ENCODE measurements at regions not wholly inside any gene's neighbourhood (a gene's known extent, or its start where the extent isn't known, plus 50 kb on each side); places are given as distances from the start of the nearest gene placed in this dataset.

GRCh38 chr9:18393340-18394130 is 80.4 kb upstream of the ADAMTSL1 start:
- BruUV-seq (replicated peaks) = TSS peak; percentile 94
- Histone ChIP-seq H3K4me2 (ENCODE audit: low read length) (peak overlapping the region; percentile 71), H3F3A (ENCODE audit: low read length, unreplicated experiment) (no peaks in the 10 kb centered on the region), H3K36me3 (ENCODE audit: low read depth, low read length) (no peaks in the 10 kb centered on the region), H3K4me3 (ENCODE audit: low read length) (peak overlapping the region; percentile 12; the same call in 1 of the 2 replicates), H3K9me2 (replicated peaks; ENCODE audit: low read length) (no peaks in the 10 kb centered on the region), H2AFZ (ENCODE audit: low read length) (no peak overlapping the region), H3K27ac (ENCODE audit: low read length) (peak overlapping the region; percentile 98), H3K9me3 (ENCODE audit: low read length) (no peaks in the 10 kb centered on the region), H3K4me1 (ENCODE audit: insufficient read depth, low read length) (peaks cover 28% of the 10 kb centered on the region), H3K9ac (ENCODE audit: low read length) (peak overlapping the region; percentile 63), H3K27me3 (ENCODE audit: low read length) (no peaks in the 10 kb centered on the region), H3K79me2 (ENCODE audit: low read length) (no peaks in the 10 kb centered on the region), H4K20me1 (ENCODE audit: low read length) (no peaks in the 10 kb centered on the region)
- ChIA-PET POLR2A (ENCODE audit: unreplicated experiment) (no interaction called here), CTCF (interaction anchor here (1.9 kb wide), 1 partner anchor 139 kb away, joined by 10 read pairs; no protein-coding TSS in a partner anchor)
- TF ChIP-seq EZH2 (IDR thresholded peaks at IDR 0.05; ENCODE audit: low read length, unreplicated experiment) (no peak), CTCF (conservative IDR thresholded peaks at IDR 0.05; ENCODE audit: low read depth, low read length) (no peak), EZH2phosphoT487 (IDR thresholded peaks at IDR 0.05; ENCODE audit: borderline replicate concordance, low read length) (no peak)
- DNase-seq (peak; percentile 92), ATAC-seq (peak; percentile 91)
- intact Hi-C loops (cut with micrococcal nuclease) = loop anchor here (1.0 to 10.0 kb wide), 8 partner anchors 67 to 431 kb away; no protein-coding TSS in a partner anchor

- Histone ChIP-seq H4K20me1 (ENCODE audit: low read length) (no peaks in the 10 kb centered on the region), H2AFZ (ENCODE audit: low read length) (0 out of 2 replicates have a peak overlapping the region, but pooled peaks have one; percentile 23), H3K27me3 (ENCODE audit: low read length) (no peaks in the 10 kb centered on the region), H3K4me1 (ENCODE audit: insufficient read depth, low read length) (peaks cover 28% of the 10 kb centered on the region), H3K36me3 (ENCODE audit: low read depth, low read length) (no peaks in the 10 kb centered on the region), H3F3A (ENCODE audit: low read length, unreplicated experiment) (no peaks in the 10 kb centered on the region), H3K79me2 (ENCODE audit: low read length) (no peaks in the 10 kb centered on the region), H3K9ac (ENCODE audit: low read length) (peak overlapping the region; percentile 53; the same call in 1 of the 2 replicates), H3K9me2 (replicated peaks; ENCODE audit: low read length) (no peaks in the 10 kb centered on the region), H3K9me3 (ENCODE audit: low read length) (no peaks in the 10 kb centered on the region), H3K4me3 (ENCODE audit: low read length) (no peak overlapping the region), H3K27ac (ENCODE audit: low read length) (peak overlapping the region; percentile 98), H3K4me2 (ENCODE audit: low read length) (peak overlapping the region; percentile 71; the same call in 1 of the 2 replicates)
- ATAC-seq (no peak), DNase-seq (no peak)
- ChIA-PET CTCF (interaction anchor here (1.9 kb wide), 1 partner anchor 140 kb away, joined by 10 read pairs; no protein-coding TSS in a partner anchor), POLR2A (ENCODE audit: unreplicated experiment) (interaction anchor here (0.6 kb wide), 1 partner anchor 12 kb away, joined by 3 read pairs; no protein-coding TSS in a partner anchor)
- TF ChIP-seq EZH2phosphoT487 (IDR thresholded peaks at IDR 0.05; ENCODE audit: borderline replicate concordance, low read length) = no peak
- TF ChIP-seq EZH2 (IDR thresholded peaks at IDR 0.05; ENCODE audit: low read length, unreplicated experiment) = no peak
- no peak for TF ChIP-seq CTCF (conservative IDR thresholded peaks at IDR 0.05; ENCODE audit: low read depth, low read length)
- BruUV-seq (replicated peaks) = no TSS peak
- intact Hi-C loops (cut with micrococcal nuclease) = loop anchor here (2.0 to 10.0 kb wide), 6 partner anchors 82 to 430 kb away; no protein-coding TSS in a partner anchor
Measured at GRCh38 chr9:18394847-18395351, 79.1 kb upstream of the ADAMTSL1 start.
